ENCODE measurements at regions not wholly inside any gene's neighbourhood (a gene's known extent, or its start where the extent isn't known, plus 50 kb on each side); places are given as distances from the start of the nearest gene placed in this dataset.

DNA sequence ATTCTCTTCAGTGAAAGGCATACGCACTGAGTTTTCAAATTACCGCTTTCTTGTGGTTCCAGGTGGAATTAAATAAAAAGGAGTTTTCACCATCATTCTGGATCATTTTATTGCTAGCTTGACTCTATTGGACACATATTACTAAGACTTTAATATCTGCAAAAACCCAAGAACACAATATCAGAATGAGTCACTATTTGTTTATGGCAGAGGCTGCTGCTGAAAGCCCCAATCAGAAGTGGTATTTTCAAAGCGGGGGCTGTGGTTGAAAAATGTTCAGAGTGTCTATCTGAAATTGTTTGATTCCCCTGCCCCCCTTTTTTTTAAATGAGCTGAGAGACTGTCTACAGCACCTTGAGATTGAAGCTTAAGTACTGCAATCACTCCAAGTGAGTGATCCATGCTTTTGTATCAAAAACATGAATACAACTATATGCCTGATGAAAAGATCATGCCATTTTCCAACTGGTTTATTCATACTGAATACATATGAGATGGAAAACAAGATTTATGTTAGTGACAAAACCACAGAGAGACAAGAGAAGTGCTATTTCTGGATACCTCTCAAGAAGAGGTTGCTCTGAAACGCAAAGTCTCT is 376.4 kb downstream of the HTR7 start:
- DNase-seq, result no peak

DNA sequence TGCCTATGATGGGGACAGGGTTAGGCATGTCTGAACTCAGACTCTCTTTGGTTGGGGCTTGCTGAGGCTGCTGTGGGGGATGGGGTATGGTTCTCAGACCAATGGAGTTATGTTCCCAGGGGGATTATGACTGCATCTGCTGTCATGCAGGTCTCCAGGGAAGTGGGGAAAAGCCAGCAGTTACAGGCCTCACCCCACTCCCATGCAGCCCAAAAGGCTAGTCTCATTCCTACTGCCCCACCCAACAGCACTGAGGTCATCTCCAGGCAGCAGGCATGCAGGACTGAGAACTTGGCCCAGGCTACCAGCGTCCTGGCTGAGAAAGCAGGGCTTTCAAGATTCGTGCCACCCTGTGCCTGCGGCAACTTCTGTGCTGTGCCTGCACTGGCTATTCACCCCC is 373.3 kb downstream of the HTR7 start:
- no peak for DNase-seq

DNA sequence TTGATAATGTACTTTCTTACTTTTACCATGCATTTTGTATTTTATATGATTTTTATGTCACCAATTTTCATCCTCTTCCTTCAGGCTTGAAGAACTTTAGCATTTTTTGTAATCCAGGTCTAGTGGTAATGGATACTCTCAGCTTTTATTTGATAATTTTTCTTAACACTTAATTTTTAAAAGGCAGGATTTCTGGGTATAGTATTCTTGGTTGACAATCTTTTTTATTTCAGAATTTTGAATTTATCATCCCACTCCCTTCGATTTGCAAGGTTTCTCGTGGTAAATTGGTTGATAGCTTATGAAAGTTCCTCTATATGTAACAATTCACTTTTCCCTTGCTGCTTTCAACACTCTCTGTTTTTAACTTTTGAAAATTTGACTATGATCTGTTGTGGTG is 363.7 kb downstream of the HTR7 start:
- DNase-seq, result no peak

DNA sequence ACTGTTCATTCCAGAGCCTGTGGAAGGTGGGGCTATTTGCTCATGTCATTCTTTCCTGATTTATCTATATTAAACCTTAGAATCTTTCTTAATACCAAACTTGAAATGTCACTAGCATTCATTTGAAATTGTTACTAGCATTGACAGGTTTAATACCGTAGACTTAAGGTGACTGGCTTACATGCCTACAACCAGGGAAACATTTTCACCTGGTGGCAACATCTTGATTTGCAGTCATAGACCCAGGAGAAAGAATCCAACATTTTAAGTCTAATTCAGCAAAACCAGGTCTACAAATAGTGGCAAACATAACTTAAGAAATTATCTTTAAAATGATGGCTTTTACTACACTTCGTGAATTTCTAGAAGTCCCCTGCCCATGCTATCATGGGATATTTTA is 353.7 kb downstream of the HTR7 start:
- DNase-seq, result no peak

DNA sequence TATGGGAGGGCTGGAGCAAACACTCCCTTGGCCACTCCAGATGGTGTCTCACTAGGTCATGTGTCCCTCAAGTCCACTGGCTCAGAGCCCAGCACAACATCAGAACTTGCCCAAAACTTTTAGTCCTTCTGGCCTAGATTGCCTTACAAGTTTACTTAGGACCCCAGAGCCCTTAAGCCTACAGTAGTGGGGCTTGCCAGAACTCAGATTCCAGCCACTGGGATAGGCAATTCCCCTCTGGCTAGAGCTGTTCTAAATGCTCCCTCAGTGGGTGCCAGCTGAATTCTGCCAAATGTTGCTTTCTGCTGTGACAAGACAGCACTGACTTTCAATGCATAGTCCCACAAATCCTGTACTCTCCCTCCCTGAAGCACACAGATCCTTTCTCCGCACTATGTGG is 331.1 kb downstream of the HTR7 start:
- DNase-seq, result no peak

DNA sequence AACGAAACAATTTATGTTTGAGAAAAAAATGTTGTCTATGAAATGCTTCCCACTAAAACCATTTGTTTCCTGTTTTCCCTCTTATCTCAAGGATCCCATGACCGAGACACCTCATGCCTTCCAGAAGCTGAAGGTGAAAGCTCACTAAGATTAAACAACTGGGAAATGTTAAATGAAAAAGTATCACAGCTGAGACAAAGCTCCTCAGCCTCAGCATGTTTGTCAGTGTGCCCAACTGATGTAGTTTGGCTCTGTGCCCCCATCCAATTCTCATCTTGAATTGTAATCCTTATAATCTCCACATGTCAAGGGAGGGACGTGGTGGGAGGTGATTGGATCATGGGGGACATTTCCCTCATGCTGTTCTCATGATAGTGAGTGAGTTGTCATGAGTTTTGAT is 327.3 kb downstream of the HTR7 start:
- no peak for DNase-seq

DNA sequence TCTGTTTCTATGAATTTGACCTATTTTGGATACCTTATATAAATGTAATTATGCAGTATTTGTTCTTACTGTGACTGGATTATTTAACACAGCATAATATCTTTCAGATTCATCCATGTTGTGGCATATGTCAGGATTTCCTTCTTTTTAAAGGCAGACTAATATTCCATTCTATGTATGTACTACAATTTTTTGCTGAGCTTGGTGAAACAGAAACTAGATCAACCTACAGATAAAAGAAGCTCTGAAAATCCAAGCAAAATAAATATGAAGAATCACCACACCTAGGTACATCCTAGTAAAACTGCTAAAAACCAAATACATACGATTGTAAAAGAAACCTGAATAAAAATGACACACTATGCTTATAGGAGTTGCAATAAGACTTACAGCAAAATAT is 300.5 kb downstream of the HTR7 start:
- no peak for DNase-seq

DNA sequence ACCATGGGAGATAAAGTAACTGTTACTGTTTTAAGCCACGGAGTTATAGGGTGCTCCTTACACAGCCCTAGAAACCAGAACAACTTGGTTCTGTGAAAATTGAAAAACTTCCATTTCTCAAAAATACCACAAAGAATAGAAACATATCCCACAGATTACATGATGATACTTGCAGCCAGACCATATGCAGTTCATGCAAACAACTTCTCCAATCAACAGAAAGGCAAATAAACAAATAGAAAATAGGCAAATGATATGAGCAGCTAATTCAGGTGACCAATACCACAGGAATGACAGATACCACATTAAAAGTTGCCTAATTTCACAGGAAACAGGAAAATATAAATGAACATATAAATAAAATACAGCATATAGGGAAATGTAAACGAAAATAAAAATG is 297.5 kb downstream of the HTR7 start:
- DNase-seq, result no peak

DNA sequence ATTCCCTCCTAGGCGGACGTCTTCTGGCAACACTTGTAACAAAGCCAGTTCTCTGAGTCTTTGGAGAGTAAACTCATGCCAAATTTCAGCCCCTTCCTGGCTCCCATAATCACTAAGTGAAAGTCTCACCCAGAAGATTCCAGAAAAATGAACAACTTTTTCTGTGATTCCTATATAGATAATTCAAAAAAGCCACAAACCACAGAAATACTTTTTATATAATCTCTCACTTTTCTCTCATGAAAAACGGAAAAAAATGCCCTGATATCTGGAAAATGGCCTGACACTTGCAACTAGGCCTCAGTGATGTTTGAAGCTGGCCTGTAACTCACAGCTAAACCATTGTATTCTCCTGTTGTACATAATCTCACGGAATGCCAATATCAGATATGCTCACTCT is 296.2 kb downstream of the HTR7 start:
- no peak for DNase-seq

DNA sequence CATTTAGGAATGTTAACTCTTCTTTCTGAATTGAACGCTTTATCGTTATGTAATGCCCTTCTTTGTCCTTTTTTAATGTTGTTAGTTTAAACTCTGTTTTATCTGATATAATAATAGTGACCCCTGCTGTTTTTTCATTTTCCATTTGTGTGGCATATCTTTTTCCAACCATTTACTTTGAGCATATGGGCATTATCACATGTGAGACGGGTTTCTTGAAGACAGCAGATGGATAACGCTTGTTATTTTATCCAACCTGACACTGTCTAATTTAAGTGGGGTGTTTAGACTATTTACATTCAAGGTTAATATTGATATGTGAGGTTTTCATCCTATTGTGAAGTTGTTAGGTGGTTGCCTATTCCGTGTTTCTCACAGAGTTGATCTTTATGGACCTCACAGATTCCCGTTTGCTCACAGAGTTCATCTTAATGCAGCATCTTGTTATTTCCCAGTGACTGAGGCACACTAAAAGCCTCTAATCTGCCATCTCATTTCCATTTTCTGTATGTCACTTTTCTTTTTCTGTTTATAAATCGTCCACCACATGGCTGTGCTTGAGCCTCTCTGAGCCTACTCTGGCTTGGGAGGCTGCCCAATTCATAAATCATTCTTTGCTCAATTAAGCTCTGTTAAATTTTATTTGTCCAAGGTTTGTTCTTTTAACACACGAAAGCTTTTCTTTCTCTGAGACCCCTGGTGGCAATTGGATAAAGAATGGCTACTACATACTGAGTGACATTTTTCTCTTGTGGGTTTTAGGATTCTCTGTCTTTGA is 286.2 kb downstream of the HTR7 start:
- DNase-seq, result peak; percentile 22

DNA sequence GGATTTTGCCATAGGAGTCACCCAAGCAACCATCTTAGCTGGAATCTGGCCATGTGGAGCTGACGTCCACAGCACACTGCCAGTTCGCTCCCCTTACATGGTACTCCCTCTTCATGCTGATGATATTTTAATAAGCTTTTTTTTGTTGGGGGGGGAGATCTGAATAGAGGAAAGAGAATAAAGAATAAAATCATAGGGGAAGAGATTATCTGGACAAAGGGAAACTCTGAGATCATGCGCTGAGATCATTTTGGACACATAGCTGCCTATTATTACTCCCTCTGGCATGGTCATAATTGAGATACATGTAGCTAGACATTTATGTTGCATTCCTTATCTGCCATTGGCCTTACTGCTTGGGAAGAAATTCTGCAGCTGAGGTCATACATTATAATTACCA is 282.7 kb downstream of the HTR7 start:
- no peak for DNase-seq

DNA sequence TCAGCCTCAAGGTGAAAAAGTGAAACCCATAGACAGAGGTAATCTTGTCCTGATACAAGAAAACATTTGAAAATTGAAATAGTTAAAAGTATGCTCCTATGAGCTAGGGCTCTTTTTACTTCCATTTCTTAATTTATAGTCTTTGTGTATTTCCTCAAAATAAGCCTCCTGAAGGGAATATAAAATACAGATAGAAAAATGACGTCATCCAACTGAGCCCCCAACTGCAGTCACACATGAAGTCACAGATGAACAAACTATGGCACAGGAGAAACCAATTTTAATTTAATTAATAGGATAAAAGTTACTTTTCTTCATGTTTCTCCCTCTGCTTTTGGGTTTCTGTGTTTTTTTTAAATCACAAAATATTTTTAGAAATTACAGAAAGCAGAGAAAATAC is 280.3 kb downstream of the HTR7 start:
- no peak for DNase-seq

DNA sequence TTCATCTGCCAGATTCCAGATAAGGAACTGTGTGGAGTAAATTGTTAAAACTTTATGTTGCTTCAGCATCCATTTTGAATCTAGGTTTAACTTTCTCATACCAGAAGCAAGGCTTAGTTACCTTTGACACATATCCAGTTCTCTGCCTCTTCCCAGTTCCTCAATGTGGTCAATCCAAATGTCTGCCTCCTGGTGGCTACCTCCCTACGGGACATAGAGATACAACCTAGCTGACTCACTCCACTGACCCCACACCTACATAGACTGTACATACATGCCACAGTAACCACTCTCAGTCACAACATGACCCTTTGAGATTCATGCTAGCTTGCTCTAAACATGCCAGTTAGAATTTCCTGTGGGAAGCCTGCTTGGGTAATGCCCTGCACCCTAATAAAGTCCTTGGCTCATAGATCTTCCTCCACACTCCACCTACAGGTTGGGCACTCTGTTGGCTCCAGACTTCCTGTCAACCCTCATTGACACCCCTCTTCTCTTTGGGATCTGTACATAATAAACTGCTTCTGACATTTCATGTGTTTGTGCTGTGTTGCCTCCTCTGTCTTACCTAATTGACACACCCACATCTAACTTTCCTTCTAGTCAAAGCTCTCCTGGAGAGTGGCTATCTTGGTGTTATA is 278.1 kb downstream of the HTR7 start:
- no peak for DNase-seq

DNA sequence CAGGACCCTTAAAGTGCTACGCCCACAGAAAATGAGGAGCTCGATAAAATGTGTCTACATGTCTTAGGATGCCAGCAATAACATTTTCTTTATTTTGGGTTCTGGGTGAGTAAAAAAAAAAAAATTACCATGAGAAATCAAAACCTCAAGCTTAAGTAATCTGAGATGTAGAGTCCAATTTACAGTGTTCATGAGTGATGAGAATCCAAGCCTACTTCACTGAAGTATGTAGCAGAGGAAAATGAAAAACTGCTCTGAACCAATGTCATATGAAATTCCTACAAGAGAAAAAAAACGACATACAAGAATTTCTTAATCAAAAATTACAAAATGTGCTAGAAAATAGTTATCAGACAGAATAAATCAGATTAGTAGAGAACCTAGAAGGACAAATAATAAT is 274.4 kb downstream of the HTR7 start:
- DNase-seq, result no peak

DNA sequence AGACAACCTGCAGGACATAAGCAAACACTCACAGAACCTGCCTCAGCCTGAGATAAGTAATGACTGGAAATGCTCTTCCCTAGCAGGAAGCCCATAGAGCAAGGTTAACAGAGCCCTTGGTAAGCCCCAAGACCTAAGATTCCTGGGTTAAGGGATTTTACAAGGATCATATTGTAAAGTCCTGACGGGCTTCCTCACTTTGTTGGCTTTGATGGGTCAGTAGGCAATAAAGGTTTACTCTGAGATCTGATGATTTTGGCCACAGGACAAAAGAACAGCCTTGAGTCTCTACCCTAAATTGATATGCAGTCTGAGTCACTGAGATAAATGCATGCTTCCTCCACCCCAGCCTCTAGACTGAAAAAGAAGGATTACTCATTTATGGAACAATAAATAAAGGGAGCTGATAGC is 270.8 kb downstream of the HTR7 start:
- no peak for DNase-seq

DNA sequence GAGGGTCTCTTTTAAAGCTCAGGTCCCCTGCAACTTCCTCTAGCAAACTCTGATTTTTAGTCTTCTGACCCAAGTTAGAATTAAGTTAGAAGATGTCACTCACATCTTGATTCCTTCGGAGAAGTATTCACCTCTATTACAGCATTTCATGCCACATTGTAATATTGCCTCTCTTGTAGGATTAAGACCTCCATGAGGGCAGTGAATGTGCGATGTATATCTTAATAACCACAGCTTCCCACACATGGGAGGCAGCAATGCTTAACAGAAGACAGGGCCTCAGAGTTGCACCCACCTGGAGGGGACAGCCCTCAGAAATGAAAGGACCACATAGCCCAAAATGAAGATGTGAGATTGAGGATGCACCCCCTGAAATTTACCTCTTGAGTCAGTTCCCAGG is 270.3 kb downstream of the HTR7 start:
- DNase-seq, result no peak

DNA sequence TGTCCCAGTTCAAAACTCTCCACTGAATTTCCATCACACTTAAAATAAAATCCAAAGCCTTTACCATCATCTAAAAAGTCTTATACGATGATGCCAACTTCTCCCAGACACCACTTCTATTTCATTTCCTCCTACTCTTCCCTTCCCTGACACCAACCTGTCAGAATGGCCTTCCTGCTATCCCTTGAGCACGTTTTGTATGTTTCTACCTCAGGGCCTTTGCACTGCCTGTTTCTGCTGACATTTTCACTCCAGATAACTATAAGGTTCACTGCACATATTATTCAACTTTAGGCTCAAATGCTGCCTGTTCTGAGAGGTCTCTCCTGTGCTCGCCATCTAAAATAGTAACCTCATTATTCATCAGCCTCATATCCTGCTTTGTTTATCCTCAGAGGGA is 269.6 kb downstream of the HTR7 start:
- DNase-seq, result no peak

DNA sequence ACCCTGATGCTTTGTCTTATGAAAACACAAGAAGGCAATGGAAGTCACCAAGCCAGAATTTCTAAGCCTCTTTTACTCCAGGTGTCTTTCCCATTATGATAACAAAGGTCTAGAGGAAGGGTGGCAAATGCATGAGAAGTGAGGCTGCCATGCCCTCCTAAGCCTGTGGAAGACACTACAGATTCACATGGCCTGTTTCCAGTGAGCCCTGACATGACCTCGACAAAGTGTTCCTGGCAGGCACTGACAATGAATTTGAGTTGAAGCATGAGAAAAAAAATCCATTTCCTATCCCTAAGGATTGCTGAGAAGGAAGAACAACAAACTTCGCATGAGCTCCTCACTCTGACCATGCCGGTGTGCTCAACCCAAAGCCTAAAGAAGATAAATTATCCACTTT is 268.0 kb downstream of the HTR7 start:
- no peak for DNase-seq

DNA sequence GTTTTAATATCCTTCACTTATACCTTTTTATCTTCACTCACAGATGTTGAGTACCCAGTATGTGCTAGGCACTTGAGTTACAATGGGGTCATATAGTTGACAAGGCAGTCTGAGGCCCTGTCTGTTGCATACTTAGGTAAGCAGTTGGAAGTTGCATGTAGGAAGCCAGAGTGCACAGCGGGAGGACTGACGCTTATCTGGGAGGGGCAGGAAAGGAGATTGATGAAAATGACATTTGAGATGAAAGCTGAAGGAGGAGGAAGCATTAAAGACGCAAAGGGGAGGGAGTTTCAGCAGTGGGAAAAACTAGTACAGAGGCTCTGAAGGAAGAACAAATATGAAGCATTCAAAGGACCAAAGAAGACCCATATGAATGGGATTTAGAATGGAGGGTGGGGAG is 266.2 kb downstream of the HTR7 start:
- no peak for DNase-seq

DNA sequence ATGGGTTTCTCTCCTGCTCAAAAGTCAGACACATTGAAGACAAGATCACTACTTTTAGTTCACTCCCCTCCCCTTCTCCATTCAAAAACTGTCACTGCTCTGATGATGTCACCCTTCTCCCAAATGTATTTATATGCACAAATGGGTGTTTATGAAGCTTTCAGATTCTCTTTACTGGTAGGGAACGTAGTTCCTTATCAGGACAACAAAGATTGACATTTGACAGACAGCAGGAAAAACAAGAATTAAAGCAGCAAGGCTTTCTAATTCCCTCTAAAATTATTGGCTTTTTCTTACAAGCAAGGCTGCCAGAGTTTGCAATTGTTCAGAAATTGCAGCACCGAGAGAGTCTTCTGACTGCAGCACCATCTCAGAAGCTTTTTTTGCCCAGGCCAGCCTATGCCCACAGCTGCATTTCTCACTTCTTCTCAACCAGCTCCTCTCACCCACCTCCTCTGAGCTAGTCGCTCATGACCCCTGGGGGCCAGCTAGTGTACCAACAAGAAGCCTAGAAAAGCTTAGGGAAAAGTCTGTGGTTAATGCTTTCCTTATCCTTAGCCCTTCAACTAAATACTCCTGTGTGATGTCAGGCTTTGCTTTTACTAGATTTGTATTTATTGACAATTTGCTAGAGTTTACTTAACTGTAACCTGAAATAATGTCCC is 265.1 kb downstream of the HTR7 start:
- DNase-seq, result peak; percentile 44

DNA sequence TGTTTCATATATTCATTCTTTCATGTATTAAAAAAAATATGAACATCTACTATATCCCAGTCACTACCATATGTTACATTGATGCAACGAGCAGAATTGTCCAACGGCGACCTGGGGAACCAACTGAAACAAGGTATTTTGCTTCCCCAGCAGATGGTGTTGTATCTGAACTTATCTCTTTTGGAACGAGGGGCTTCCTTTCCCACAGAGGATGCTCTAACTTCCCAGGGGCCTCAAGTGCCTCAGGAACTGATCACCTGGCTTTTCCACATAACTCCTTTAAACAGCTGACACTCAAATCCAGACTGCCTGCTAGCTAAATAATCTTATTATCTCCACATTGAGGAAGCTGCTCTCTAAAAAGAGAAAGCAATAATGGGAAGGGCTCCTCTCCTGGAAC is 259.3 kb downstream of the HTR7 start:
- no peak for DNase-seq

DNA sequence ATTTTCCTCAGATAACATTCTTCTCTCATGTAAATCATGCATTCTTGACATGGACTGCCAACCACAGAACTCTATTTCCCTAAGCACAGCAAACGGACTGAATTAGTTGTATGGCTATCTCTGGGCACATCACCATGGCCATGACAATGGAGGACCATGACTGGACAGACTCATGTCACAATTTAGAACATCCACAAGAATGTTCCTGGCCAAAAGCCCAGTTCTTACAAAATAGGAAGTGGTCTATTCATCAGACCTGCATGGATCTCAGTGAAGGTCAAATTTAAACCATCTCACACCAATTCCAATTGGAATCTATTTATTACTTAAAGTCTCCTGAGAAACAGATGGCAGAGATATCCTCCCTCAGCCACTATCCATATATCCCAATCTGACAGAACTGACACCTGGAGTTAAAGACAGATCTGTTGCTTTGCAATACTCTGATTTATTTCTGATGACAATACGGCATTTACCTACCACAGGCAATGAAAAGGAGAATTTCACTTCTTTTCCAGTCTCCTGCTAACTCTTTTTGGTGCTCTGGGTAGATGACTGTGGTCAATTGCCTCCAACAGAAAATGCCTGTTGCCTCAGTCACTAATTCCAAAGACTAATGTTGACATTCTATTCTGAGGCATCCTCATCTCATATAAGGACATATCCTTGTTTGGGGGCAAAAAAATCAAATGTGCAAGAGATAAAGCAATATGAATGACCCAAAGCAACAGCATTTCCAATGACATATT is 254.8 kb downstream of the HTR7 start:
- no peak for DNase-seq

DNA sequence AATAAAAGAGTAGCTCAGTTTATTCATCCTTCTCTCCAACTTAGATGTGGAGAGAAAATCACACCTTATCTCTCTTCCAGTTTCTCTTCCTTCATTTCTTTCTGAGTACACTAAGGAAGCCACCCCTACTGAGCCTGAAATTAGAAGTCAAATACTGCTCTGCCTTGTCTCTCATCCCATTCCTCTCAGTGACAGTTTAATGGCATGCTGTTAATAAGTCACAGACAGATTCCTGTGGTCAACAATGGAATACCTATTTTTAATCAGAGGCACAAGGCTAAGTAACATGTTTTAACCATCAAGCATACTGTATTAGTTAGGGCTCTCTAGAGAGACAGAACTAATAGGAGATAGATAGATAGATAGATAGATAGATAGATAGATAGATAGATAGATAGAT is 253.2 kb downstream of the HTR7 start:
- DNase-seq, result no peak

Data from left kidney (tissue), 1 donor.